Esophagus squamous epithelium (tissue), 4 donors: ENCODE measurements at regions not wholly inside any gene's neighbourhood (a gene's known extent, or its start where the extent isn't known, plus 50 kb on each side); places are given as distances from the start of the nearest gene placed in this dataset.
"Not testable (repeated sequence)": the region's sequence is repeated elsewhere in the genome, so short reads cannot be mapped to it uniquely, and the experiment has no call there.

ENCODE experiments used
- POLR2A ChIP-seq, 4 donors: fragments of 450-650 bp; IDR thresholded peaks; one replicate each; pipeline ENCODE4 v1.6.1; 2017; ENCODE audit warnings: antibody characterized with exemption in 4 of 4, mild to moderate bottlenecking in 4 of 4, moderate library complexity in 3 of 4
- TF ChIP-seq, protein P1 (sequence below), 6 experiments: fragments of 450-650 bp in 4 of 6; fragments of 200-600 bp in 2 of 6; sonication (generic) in 2 of 6; IDR thresholded peaks; one replicate each; pipeline ENCODE4 v1.5.1; 2016 to 2019; ENCODE audit warnings: antibody characterized with exemption in 6 of 6, mild to moderate bottlenecking in 4 of 6, moderate library complexity in 4 of 6

DNA sequence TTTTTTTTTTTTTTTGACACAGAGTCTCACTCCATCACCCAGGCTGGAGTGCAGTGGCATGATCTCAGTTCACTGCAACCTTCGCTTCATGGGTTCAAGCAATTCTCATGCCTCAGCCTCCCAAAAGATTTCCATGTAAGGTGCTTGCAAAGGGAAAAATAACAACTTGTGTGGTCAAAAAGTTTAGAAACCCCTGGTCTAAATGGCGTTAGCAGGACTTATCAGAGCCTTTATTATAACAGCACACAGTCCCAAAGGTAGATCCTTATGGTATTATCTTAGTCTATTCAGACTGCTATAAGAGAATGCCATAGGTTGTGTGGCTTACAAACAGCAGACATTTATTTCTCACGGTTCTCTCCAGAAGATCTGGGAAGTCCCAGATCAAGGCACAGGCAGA, 135.0 kb downstream of the NPIPA8 start:
- TF ChIP-seq POLR2A (IDR thresholded peaks at IDR 0.05) = not testable (repeated sequence)
- TF ChIP-seq, protein P1, sequence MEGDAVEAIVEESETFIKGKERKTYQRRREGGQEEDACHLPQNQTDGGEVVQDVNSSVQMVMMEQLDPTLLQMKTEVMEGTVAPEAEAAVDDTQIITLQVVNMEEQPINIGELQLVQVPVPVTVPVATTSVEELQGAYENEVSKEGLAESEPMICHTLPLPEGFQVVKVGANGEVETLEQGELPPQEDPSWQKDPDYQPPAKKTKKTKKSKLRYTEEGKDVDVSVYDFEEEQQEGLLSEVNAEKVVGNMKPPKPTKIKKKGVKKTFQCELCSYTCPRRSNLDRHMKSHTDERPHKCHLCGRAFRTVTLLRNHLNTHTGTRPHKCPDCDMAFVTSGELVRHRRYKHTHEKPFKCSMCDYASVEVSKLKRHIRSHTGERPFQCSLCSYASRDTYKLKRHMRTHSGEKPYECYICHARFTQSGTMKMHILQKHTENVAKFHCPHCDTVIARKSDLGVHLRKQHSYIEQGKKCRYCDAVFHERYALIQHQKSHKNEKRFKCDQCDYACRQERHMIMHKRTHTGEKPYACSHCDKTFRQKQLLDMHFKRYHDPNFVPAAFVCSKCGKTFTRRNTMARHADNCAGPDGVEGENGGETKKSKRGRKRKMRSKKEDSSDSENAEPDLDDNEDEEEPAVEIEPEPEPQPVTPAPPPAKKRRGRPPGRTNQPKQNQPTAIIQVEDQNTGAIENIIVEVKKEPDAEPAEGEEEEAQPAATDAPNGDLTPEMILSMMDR (IDR thresholded peaks at IDR 0.05) = not testable (repeated sequence)
